ENCODE measurements at regions not wholly inside any gene's neighbourhood (a gene's known extent, or its start where the extent isn't known, plus 50 kb on each side); places are given as distances from the start of the nearest gene placed in this dataset.

- TF ChIP-seq ZNF776 (CRISPR knock-in tag; IDR thresholded peaks at IDR 0.05): no peak
- TF ChIP-seq CREB3 (CRISPR knock-in tag; IDR thresholded peaks at IDR 0.05): no peak
- TF ChIP-seq ZNF432 (CRISPR knock-in tag; IDR thresholded peaks at IDR 0.05; ENCODE audit: borderline replicate concordance): no peak
- TF ChIP-seq ARHGAP35 (CRISPR knock-in tag; IDR thresholded peaks at IDR 0.05; ENCODE audit: borderline replicate concordance): no peak
- TF ChIP-seq, protein P1, sequence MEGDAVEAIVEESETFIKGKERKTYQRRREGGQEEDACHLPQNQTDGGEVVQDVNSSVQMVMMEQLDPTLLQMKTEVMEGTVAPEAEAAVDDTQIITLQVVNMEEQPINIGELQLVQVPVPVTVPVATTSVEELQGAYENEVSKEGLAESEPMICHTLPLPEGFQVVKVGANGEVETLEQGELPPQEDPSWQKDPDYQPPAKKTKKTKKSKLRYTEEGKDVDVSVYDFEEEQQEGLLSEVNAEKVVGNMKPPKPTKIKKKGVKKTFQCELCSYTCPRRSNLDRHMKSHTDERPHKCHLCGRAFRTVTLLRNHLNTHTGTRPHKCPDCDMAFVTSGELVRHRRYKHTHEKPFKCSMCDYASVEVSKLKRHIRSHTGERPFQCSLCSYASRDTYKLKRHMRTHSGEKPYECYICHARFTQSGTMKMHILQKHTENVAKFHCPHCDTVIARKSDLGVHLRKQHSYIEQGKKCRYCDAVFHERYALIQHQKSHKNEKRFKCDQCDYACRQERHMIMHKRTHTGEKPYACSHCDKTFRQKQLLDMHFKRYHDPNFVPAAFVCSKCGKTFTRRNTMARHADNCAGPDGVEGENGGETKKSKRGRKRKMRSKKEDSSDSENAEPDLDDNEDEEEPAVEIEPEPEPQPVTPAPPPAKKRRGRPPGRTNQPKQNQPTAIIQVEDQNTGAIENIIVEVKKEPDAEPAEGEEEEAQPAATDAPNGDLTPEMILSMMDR (CRISPR knock-in tag; IDR thresholded peaks at IDR 0.05): no peak
Measured at GRCh38 chr13:92994056-92994455, 232.6 kb upstream of the GPC6 start.

All from HepG2 (cell line).